ENCODE measurements at regions not wholly inside any gene's neighbourhood (a gene's known extent, or its start where the extent isn't known, plus 50 kb on each side); places are given as distances from the start of the nearest gene placed in this dataset.

- DNase-seq (ENCODE audit: low spot score), result no peak
These were observed 208.0 kb upstream of the PPP2R2D start for GRCh38 chr10:131692686-131693334.

GRCh38 chr10:131693766-131694165 is 207.0 kb upstream of the PPP2R2D start:
- Histone ChIP-seq H3K4me3 (replicated peaks in 1 of 3; ENCODE audit: insufficient read depth in 1 of 3, low read depth in 2 of 3, low read length in 3 of 3) (no peak overlapping the region), H3K27me3 (ENCODE audit: control insufficient read depth in 1 of 2, insufficient read depth in 2 of 2, low read length in 2 of 2) (peaks cover 4 to 9% of the 10 kb centered on the region in 2 experiments; a peak in 4 of 5 replicates), H2AFZ (ENCODE audit: low read length) (no peak overlapping the region), H3K4me2 (ENCODE audit: low read depth, low read length) (no peak overlapping the region), H3K9ac (ENCODE audit: insufficient read depth, low read depth, low read length) (no peak overlapping the region), H3K9me3 (ENCODE audit: low read length) (no peaks in the 10 kb centered on the region), H3K79me2 (ENCODE audit: insufficient read depth, low read length) (no peaks in the 10 kb centered on the region), H3K27ac (ENCODE audit: extremely low read length, insufficient read depth, low read length) (no peak overlapping the region), H4K20me1 (ENCODE audit: insufficient read depth, low read length) (no peaks in the 10 kb centered on the region), H3K4me1 (ENCODE audit: insufficient read depth, low read length) (no peaks in the 10 kb centered on the region), H3K36me3 (replicated peaks in 1 of 2; ENCODE audit: control insufficient read depth in 1 of 2, insufficient read depth in 2 of 2, low read length in 2 of 2) (no peaks in the 10 kb centered on the region)
- intact Hi-C loops (cut with micrococcal nuclease; ENCODE audit: unreplicated experiment), result no loop called here
- no peak for TF ChIP-seq SALL1 (CRISPR knock-in tag; IDR thresholded peaks at IDR 0.05)
- no peak for TF ChIP-seq AGO1 (IDR thresholded peaks at IDR 0.05; ENCODE audit: low read depth, low read length, poor library complexity, severe bottlenecking)
- TF ChIP-seq ZSCAN9 (CRISPR knock-in tag; IDR thresholded peaks at IDR 0.05; ENCODE audit: borderline replicate concordance), result no peak
- no peak for TF ChIP-seq RBM39 (IDR thresholded peaks at IDR 0.05; ENCODE audit: low read depth, low read length, poor library complexity, severe bottlenecking)
- TF ChIP-seq PHF5A (CRISPR knock-in tag; IDR thresholded peaks at IDR 0.05; ENCODE audit: low read depth, unreplicated experiment), result no peak
- TF ChIP-seq ZNF44 (CRISPR knock-in tag; IDR thresholded peaks at IDR 0.05), result no peak
- no peak for TF ChIP-seq ZBTB44 (CRISPR knock-in tag; IDR thresholded peaks at IDR 0.05)
- TF ChIP-seq SMAD1 (CRISPR knock-in tag; IDR thresholded peaks at IDR 0.05; ENCODE audit: borderline replicate concordance, low read depth), result no peak
- TF ChIP-seq ARHGAP35 (CRISPR knock-in tag; IDR thresholded peaks at IDR 0.05; ENCODE audit: borderline replicate concordance), result no peak
- TF ChIP-seq SIN3B (IDR thresholded peaks at IDR 0.05; ENCODE audit: low read length), result no peak
- in situ Hi-C loops (cut with HindIII; ENCODE audit: extremely low pct_ligation_motif_present, low pct_unique_long_range_greater_than_20kb), result no loop called here
- 35% methylated on average over 6 of the region's 8 CpGs for WGBS (ENCODE audit: low lambda C conversion rate)
- BruUV-seq (replicated peaks), result no TSS peak
- CTCF ChIA-PET (ENCODE audit: low intra/inter-chr PET ratio, low total read pairs), result no interaction called here
- POLR2A ChIA-PET, result no interaction called here
- DNase-seq (ENCODE audit: low spot score), result no peak
- ATAC-seq, result no peak
- FAIRE-seq, result no peak

More at GRCh38 chr10:131692686-131693334, 208.0 kb upstream of the PPP2R2D start:
- Histone ChIP-seq H3K4me2 (ENCODE audit: low read depth, low read length) (no peak overlapping the region), H3K4me3 (replicated peaks in 1 of 3; ENCODE audit: insufficient read depth in 1 of 3, low read depth in 2 of 3, low read length in 3 of 3) (no peak overlapping the region), H3K9me3 (ENCODE audit: low read length) (no peaks in the 10 kb centered on the region), H2AFZ (ENCODE audit: low read length) (no peak overlapping the region), H3K36me3 (replicated peaks in 1 of 2; ENCODE audit: control insufficient read depth in 1 of 2, insufficient read depth in 2 of 2, low read length in 2 of 2) (no peaks in the 10 kb centered on the region), H3K79me2 (ENCODE audit: insufficient read depth, low read length) (no peaks in the 10 kb centered on the region), H3K27me3 (ENCODE audit: control insufficient read depth in 1 of 2, insufficient read depth in 2 of 2, low read length in 2 of 2) (peaks cover 4 to 9% of the 10 kb centered on the region in 2 experiments; a peak in 4 of 5 replicates), H3K27ac (ENCODE audit: extremely low read length, insufficient read depth, low read length) (no peak overlapping the region), H4K20me1 (ENCODE audit: insufficient read depth, low read length) (no peaks in the 10 kb centered on the region), H3K4me1 (ENCODE audit: insufficient read depth, low read length) (no peaks in the 10 kb centered on the region), H3K9ac (ENCODE audit: insufficient read depth, low read depth, low read length) (no peak overlapping the region)
- in situ Hi-C loops (cut with HindIII; ENCODE audit: extremely low pct_ligation_motif_present, low pct_unique_long_range_greater_than_20kb), result no loop called here
- no TSS peak for BruUV-seq (replicated peaks)
- ChIA-PET CTCF (ENCODE audit: low intra/inter-chr PET ratio, low total read pairs) (no interaction called here), POLR2A (no interaction called here)
- TF ChIP-seq ZSCAN29 (CRISPR knock-in tag; conservative IDR thresholded peaks at IDR 0.05), result no peak
- peak; percentile 68 for TF ChIP-seq CREB1 (IDR thresholded peaks at IDR 0.05)
- no peak for TF ChIP-seq CREB1 (CRISPR knock-in tag; IDR thresholded peaks at IDR 0.05)
- intact Hi-C loops (cut with micrococcal nuclease; ENCODE audit: unreplicated experiment), result no loop called here
- WGBS (ENCODE audit: low lambda C conversion rate), result 7% methylated on average over 7 of the region's 11 CpGs
- ATAC-seq, result no peak
- no peak for FAIRE-seq
